ENCODE measurements at regions not wholly inside any gene's neighbourhood (a gene's known extent, or its start where the extent isn't known, plus 50 kb on each side); places are given as distances from the start of the nearest gene placed in this dataset.

GRCh38 chr5:166083183-166083959, 2208.1 kb upstream of the WWC1 start:
- 47% methylated on average over 11 of the region's 11 CpGs for WGBS
- H3K4me3 ChIP-seq (ENCODE audit: low read depth in 1 of 3, low read length in 3 of 3): no peak overlapping the region
- H3K27me3 ChIP-seq (ENCODE audit: control insufficient read depth in 4 of 4, insufficient read depth in 4 of 4, low read length in 3 of 4): no peaks in the 10 kb centered on the region
- DNase-seq (ENCODE audit: low spot score): no peak
- no peaks in the 10 kb centered on the region for H3K36me3 ChIP-seq (ENCODE audit: control insufficient read depth in 4 of 4, insufficient read depth in 3 of 4, low read depth in 1 of 4, low read length in 3 of 4)
- H3K4me1 ChIP-seq (ENCODE audit: control insufficient read depth in 4 of 4, insufficient read depth in 4 of 4, low read length in 3 of 4): peaks cover 0 to 1% (median 0%) of the 10 kb centered on the region in 4 donors
- H3K27ac ChIP-seq (ENCODE audit: low read depth in 1 of 2, low read length in 2 of 2): no peak overlapping the region
- no peaks in the 10 kb centered on the region for H3K9me3 ChIP-seq (ENCODE audit: control insufficient read depth in 4 of 4, low read length in 3 of 4)
- no peak overlapping the region for H3K9ac ChIP-seq (ENCODE audit: low read depth in 1 of 2, low read length in 2 of 2)
- TF ChIP-seq RAD21 (IDR thresholded peaks at IDR 0.05) (no peak), JUND (IDR thresholded peaks at IDR 0.05) (no peak), YY1 (IDR thresholded peaks at IDR 0.05) (no peak), FOXA2 (IDR thresholded peaks at IDR 0.05) (no peak), FOXA1 (IDR thresholded peaks at IDR 0.05) (no peak), TAF1 (conservative IDR thresholded peaks at IDR 0.05) (no peak), HNF4G (IDR thresholded peaks at IDR 0.05) (no peak), HNF4A (conservative IDR thresholded peaks at IDR 0.05) (no peak), GABPA (IDR thresholded peaks at IDR 0.05 in 1 of 2, conservative IDR thresholded peaks at IDR 0.05 in 1 of 2) (no peak), NR2F2 (IDR thresholded peaks at IDR 0.05) (no peak), RXRA (IDR thresholded peaks at IDR 0.05) (no peak), SP1 (IDR thresholded peaks at IDR 0.05) (no peak)
- TF ChIP-seq, protein P1, sequence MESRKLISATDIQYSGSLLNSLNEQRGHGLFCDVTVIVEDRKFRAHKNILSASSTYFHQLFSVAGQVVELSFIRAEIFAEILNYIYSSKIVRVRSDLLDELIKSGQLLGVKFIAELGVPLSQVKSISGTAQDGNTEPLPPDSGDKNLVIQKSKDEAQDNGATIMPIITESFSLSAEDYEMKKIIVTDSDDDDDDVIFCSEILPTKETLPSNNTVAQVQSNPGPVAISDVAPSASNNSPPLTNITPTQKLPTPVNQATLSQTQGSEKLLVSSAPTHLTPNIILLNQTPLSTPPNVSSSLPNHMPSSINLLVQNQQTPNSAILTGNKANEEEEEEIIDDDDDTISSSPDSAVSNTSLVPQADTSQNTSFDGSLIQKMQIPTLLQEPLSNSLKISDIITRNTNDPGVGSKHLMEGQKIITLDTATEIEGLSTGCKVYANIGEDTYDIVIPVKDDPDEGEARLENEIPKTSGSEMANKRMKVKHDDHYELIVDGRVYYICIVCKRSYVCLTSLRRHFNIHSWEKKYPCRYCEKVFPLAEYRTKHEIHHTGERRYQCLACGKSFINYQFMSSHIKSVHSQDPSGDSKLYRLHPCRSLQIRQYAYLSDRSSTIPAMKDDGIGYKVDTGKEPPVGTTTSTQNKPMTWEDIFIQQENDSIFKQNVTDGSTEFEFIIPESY (IDR thresholded peaks at IDR 0.05): no peak
- TF ChIP-seq, protein P2, sequence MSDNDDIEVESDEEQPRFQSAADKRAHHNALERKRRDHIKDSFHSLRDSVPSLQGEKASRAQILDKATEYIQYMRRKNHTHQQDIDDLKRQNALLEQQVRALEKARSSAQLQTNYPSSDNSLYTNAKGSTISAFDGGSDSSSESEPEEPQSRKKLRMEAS (IDR thresholded peaks at IDR 0.05): no peak
- TF ChIP-seq, protein P3, sequence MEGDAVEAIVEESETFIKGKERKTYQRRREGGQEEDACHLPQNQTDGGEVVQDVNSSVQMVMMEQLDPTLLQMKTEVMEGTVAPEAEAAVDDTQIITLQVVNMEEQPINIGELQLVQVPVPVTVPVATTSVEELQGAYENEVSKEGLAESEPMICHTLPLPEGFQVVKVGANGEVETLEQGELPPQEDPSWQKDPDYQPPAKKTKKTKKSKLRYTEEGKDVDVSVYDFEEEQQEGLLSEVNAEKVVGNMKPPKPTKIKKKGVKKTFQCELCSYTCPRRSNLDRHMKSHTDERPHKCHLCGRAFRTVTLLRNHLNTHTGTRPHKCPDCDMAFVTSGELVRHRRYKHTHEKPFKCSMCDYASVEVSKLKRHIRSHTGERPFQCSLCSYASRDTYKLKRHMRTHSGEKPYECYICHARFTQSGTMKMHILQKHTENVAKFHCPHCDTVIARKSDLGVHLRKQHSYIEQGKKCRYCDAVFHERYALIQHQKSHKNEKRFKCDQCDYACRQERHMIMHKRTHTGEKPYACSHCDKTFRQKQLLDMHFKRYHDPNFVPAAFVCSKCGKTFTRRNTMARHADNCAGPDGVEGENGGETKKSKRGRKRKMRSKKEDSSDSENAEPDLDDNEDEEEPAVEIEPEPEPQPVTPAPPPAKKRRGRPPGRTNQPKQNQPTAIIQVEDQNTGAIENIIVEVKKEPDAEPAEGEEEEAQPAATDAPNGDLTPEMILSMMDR (IDR thresholded peaks at IDR 0.05; ENCODE audit: low read depth, low read length, missing input control): no peak
- TF ChIP-seq, protein P4, sequence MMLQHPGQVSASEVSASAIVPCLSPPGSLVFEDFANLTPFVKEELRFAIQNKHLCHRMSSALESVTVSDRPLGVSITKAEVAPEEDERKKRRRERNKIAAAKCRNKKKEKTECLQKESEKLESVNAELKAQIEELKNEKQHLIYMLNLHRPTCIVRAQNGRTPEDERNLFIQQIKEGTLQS (IDR thresholded peaks at IDR 0.05): no peak

- no peak overlapping the region for H3K27ac ChIP-seq (ENCODE audit: low read depth in 1 of 2, low read length in 2 of 2)
- TF ChIP-seq, protein P1 (IDR thresholded peaks at IDR 0.05): no peak
- TF ChIP-seq HNF4G (IDR thresholded peaks at IDR 0.05): no peak
- H3K9me3 ChIP-seq (ENCODE audit: control insufficient read depth in 4 of 4, low read length in 3 of 4): no peaks in the 10 kb centered on the region
- 63% methylated on average over 2 of the region's 2 CpGs for WGBS
- H3K27me3 ChIP-seq (ENCODE audit: control insufficient read depth in 4 of 4, insufficient read depth in 4 of 4, low read length in 3 of 4): no peaks in the 10 kb centered on the region
- no peak overlapping the region for H3K4me3 ChIP-seq (ENCODE audit: low read depth in 1 of 3, low read length in 3 of 3)
- peaks cover 0 to 1% (median 0%) of the 10 kb centered on the region in 4 donors for H3K4me1 ChIP-seq (ENCODE audit: control insufficient read depth in 4 of 4, insufficient read depth in 4 of 4, low read length in 3 of 4)
- no peak for DNase-seq (ENCODE audit: low spot score)
- H3K9ac ChIP-seq (ENCODE audit: low read depth in 1 of 2, low read length in 2 of 2): no peak overlapping the region
- no peaks in the 10 kb centered on the region for H3K36me3 ChIP-seq (ENCODE audit: control insufficient read depth in 4 of 4, insufficient read depth in 3 of 4, low read depth in 1 of 4, low read length in 3 of 4)
Observed at GRCh38 chr5:166086568-166086967, 2204.9 kb upstream of the WWC1 start.

All from liver (tissue), 8 donors.